ENCODE measurements at regions not wholly inside any gene's neighbourhood (a gene's known extent, or its start where the extent isn't known, plus 50 kb on each side); places are given as distances from the start of the nearest gene placed in this dataset.

DNA sequence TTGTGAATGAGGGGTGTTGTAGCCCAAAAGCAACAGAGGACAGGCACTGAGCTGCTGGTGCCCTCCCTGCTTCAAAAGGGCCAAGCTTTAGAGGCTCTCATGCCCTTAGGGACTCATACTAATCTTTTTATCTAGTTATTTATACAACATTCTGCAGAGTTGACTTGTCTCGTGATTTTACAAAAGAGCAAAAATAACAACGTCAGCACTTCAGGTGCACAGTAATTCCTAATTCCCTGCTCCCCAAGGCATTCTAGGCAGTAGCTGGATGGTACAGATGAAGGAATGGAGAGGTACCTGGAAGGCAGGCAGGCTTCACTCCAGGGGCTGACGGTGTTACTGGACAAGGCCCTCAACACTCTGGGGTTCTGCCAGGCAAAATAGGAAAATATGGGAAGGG lies 406.7 kb upstream of the CCL2 start:
- TF ChIP-seq EGR1 (IDR thresholded peaks at IDR 0.05; ENCODE audit: low read depth in 2 of 2) = no peak
- no peak for TF ChIP-seq YY1 (IDR thresholded peaks at IDR 0.05)
- no peak for TF ChIP-seq RAD21 (IDR thresholded peaks at IDR 0.05)
- TF ChIP-seq, protein P1, sequence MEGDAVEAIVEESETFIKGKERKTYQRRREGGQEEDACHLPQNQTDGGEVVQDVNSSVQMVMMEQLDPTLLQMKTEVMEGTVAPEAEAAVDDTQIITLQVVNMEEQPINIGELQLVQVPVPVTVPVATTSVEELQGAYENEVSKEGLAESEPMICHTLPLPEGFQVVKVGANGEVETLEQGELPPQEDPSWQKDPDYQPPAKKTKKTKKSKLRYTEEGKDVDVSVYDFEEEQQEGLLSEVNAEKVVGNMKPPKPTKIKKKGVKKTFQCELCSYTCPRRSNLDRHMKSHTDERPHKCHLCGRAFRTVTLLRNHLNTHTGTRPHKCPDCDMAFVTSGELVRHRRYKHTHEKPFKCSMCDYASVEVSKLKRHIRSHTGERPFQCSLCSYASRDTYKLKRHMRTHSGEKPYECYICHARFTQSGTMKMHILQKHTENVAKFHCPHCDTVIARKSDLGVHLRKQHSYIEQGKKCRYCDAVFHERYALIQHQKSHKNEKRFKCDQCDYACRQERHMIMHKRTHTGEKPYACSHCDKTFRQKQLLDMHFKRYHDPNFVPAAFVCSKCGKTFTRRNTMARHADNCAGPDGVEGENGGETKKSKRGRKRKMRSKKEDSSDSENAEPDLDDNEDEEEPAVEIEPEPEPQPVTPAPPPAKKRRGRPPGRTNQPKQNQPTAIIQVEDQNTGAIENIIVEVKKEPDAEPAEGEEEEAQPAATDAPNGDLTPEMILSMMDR (IDR thresholded peaks at IDR 0.05; ENCODE audit: low read depth, low read length, missing input control) = no peak

All from liver (tissue), 3 donors.